ENCODE measurements at regions not wholly inside any gene's neighbourhood (a gene's known extent, or its start where the extent isn't known, plus 50 kb on each side); places are given as distances from the start of the nearest gene placed in this dataset.
"Not testable (repeated sequence)": the region's sequence is repeated elsewhere in the genome, so short reads cannot be mapped to it uniquely, and the experiment has no call there.

DNA sequence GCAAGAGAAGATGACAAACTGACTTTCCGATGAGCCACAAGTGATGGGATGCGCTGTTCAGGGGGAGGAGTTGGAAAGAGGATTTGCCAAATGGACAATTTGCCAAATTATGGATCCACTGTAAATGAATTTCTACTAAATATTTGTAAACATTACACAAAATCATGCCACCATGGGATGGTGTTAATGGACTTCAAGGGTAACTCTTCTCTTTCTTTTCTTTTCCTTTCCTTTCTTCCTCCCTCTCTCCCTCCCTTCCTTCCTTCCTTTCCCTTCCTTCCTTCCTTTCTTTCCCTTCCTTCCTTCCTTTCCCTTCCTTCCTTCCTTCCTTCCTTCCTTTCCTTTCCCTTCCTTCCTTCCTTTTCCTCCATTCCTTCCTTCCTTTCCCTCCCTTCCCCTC lies 76.0 kb upstream of the PEG3 start:
- in situ Hi-C loops (cut with MboI; ENCODE audit: low sequenced_read_pairs, unreplicated experiment): no loop called here

GRCh38 chr19:56917529-56917928 lies 77.0 kb upstream of the PEG3 start:
- in situ Hi-C loops (cut with MboI; ENCODE audit: low sequenced_read_pairs, unreplicated experiment): no loop called here
- TF ChIP-seq, protein P1, sequence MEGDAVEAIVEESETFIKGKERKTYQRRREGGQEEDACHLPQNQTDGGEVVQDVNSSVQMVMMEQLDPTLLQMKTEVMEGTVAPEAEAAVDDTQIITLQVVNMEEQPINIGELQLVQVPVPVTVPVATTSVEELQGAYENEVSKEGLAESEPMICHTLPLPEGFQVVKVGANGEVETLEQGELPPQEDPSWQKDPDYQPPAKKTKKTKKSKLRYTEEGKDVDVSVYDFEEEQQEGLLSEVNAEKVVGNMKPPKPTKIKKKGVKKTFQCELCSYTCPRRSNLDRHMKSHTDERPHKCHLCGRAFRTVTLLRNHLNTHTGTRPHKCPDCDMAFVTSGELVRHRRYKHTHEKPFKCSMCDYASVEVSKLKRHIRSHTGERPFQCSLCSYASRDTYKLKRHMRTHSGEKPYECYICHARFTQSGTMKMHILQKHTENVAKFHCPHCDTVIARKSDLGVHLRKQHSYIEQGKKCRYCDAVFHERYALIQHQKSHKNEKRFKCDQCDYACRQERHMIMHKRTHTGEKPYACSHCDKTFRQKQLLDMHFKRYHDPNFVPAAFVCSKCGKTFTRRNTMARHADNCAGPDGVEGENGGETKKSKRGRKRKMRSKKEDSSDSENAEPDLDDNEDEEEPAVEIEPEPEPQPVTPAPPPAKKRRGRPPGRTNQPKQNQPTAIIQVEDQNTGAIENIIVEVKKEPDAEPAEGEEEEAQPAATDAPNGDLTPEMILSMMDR (IDR thresholded peaks at IDR 0.05; ENCODE audit: borderline replicate concordance, control extremely low read depth, extremely low read depth, insufficient read depth, missing control alignments): no peak
- DNase-seq (ENCODE audit: low spot score): no peak

More for the DNA sequence above, 76.0 kb upstream of the PEG3 start:
- TF ChIP-seq, protein P1 (IDR thresholded peaks at IDR 0.05; ENCODE audit: borderline replicate concordance, control extremely low read depth, extremely low read depth, insufficient read depth, missing control alignments): no peak
- no peak for DNase-seq (ENCODE audit: low spot score)

- no peak for DNase-seq (ENCODE audit: low spot score)
- in situ Hi-C loops (cut with MboI; ENCODE audit: low sequenced_read_pairs, unreplicated experiment): no loop called here
- TF ChIP-seq, protein P1 (IDR thresholded peaks at IDR 0.05; ENCODE audit: borderline replicate concordance, control extremely low read depth, extremely low read depth, insufficient read depth, missing control alignments): no peak
These were observed 77.5 kb upstream of the PEG3 start for GRCh38 chr19:56917998-56918397.

- TF ChIP-seq, protein P1 (IDR thresholded peaks at IDR 0.05; ENCODE audit: borderline replicate concordance, control extremely low read depth, extremely low read depth, insufficient read depth, missing control alignments): no peak
- in situ Hi-C loops (cut with MboI; ENCODE audit: low sequenced_read_pairs, unreplicated experiment): no loop called here
- DNase-seq (ENCODE audit: low spot score): no peak
These were observed 78.3 kb upstream of the PEG3 start for GRCh38 chr19:56918682-56919307.

DNA sequence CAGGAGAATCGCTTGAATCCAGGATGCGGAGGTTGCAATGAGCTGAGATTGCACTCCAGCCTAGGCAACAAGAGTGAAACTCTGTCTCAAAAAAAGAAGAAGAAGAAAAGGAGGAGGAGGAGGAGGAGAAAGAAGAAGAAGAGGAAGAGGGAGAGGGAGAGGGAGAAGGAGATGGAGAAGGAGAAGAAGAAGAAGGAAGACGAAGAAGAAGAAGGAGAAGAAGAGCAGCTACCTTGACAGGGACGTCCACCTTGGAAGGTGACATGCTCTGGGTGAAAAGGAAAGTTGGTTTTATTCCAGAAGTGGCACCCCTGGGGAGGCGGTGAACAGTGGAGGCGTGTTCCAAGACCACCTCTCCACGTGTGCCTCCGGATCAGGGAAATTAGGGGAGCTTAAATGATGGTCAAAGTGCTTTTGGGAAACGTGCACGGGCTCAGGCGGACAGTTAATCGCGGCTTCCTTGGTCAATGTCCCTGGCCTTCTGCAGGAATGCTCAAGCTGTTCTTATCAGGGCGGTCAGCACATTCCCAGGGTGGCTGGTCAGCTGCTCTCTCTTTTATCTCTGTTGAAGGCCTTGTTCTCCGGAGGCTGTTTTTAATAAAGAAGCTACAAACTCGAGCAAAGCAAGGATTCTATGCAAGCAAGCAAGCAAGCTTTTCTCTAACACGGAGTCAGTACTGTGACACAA lies 78.9 kb upstream of the PEG3 start:
- in situ Hi-C loops (cut with MboI; ENCODE audit: low sequenced_read_pairs, unreplicated experiment): no loop called here
- TF ChIP-seq, protein P1 (IDR thresholded peaks at IDR 0.05; ENCODE audit: borderline replicate concordance, control extremely low read depth, extremely low read depth, insufficient read depth, missing control alignments): no peak
- no peak for DNase-seq (ENCODE audit: low spot score)

GRCh38 chr19:56926094-56926493 lies 85.6 kb upstream of the PEG3 start:
- DNase-seq (ENCODE audit: low spot score); in situ Hi-C loops (cut with MboI; ENCODE audit: low sequenced_read_pairs, unreplicated experiment): not testable (repeated sequence)

DNA sequence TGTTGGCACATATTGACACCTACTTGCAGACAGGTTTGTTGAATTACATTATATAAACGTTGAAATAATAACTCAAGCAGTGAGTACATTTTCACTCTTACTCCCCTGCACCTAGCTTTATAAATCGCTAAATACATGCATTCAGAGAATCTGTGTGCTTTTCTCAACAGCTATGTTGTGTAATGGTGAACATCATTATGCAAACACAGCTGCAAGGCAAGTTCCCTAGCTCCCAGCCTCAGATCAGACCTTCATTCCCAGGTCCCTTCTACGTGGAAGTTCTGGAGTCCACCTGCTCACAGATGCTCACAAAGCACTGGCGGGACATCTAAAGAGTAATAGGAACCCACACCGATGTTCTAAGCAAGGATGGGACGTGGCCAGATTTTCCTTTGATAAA lies 86.8 kb upstream of the PEG3 start:
- no peak for DNase-seq (ENCODE audit: low spot score)
- TF ChIP-seq, protein P1 (IDR thresholded peaks at IDR 0.05; ENCODE audit: borderline replicate concordance, control extremely low read depth, extremely low read depth, insufficient read depth, missing control alignments): no peak

More for the DNA sequence above, 86.8 kb upstream of the PEG3 start:
- in situ Hi-C loops (cut with MboI; ENCODE audit: low sequenced_read_pairs, unreplicated experiment): no loop called here

All from GM13976 (cell line).